ENCODE measurements at regions not wholly inside any gene's neighbourhood (a gene's known extent, or its start where the extent isn't known, plus 50 kb on each side); places are given as distances from the start of the nearest gene placed in this dataset.

DNA sequence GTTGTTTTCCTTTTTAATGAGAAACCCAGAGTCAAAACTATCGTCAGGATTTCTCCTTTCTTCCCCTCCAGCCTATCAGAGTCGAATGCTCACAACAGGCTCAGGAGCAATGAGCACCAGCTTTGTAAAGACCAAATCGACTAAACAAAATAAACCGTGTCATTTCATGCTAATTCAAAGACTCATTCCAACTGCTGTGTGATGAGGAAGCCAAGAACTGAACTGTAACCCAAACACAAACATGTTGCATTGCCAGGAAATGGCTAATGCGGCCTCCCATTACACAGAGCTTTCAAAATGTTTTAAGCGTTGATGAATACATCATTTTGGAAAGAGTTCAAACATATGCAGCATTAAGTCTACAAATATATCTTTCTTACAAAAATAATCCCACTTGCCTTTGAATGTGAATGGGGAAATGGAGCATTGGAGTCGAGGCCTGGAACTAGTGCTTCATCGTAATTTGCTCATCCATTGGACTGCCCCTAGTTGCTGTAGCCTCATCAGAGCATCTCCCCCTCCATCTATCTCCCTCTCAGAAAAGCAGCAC lies 349.5 kb downstream of the GXYLT1 start:
- TF ChIP-seq EZH2 (IDR thresholded peaks at IDR 0.05): no peak
- TF ChIP-seq POLR2AphosphoS5 (IDR thresholded peaks at IDR 0.05; ENCODE audit: borderline replicate concordance, low read depth, low read length): no peak

All from SK-N-MC (cell line).